ENCODE measurements at regions not wholly inside any gene's neighbourhood (a gene's known extent, or its start where the extent isn't known, plus 50 kb on each side); places are given as distances from the start of the nearest gene placed in this dataset.

DNA sequence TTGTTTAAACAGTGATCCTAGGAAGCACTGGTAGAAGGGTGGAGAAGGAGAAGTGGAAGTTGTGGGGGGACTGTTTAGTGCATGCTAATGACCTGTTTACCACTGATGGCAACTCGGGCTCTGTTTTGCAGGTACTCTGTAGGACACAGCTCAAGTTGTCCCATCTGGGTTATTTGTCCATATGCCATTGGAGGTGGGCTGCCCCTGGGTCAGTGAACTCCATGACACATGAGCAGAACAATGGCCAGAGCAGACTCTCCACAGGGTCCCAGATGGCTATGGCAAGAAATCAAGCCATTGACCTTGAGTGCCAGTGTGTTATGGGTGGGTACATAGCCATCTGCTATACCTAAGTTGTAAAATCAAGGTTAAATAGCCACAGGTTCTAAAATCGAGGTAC lies 175.9 kb downstream of the GAS1 start (continued):
- TF ChIP-seq, protein P1, sequence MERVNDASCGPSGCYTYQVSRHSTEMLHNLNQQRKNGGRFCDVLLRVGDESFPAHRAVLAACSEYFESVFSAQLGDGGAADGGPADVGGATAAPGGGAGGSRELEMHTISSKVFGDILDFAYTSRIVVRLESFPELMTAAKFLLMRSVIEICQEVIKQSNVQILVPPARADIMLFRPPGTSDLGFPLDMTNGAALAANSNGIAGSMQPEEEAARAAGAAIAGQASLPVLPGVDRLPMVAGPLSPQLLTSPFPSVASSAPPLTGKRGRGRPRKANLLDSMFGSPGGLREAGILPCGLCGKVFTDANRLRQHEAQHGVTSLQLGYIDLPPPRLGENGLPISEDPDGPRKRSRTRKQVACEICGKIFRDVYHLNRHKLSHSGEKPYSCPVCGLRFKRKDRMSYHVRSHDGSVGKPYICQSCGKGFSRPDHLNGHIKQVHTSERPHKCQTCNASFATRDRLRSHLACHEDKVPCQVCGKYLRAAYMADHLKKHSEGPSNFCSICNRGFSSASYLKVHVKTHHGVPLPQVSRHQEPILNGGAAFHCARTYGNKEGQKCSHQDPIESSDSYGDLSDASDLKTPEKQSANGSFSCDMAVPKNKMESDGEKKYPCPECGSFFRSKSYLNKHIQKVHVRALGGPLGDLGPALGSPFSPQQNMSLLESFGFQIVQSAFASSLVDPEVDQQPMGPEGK (CRISPR knock-in tag; IDR thresholded peaks at IDR 0.05; ENCODE audit: borderline replicate concordance) = no peak
- TF ChIP-seq ZNF565 (CRISPR knock-in tag; conservative IDR thresholded peaks at IDR 0.05; ENCODE audit: low read depth) (no peak), ARNTL (CRISPR knock-in tag; IDR thresholded peaks at IDR 0.05; ENCODE audit: borderline replicate concordance, low read depth) (no peak), ZNF8 (CRISPR knock-in tag; IDR thresholded peaks at IDR 0.05) (no peak), ESRRG (CRISPR knock-in tag; IDR thresholded peaks at IDR 0.05) (no peak), ZNF70 (CRISPR knock-in tag; IDR thresholded peaks at IDR 0.05) (no peak), RARB (CRISPR knock-in tag; IDR thresholded peaks at IDR 0.05) (no peak)

DNA sequence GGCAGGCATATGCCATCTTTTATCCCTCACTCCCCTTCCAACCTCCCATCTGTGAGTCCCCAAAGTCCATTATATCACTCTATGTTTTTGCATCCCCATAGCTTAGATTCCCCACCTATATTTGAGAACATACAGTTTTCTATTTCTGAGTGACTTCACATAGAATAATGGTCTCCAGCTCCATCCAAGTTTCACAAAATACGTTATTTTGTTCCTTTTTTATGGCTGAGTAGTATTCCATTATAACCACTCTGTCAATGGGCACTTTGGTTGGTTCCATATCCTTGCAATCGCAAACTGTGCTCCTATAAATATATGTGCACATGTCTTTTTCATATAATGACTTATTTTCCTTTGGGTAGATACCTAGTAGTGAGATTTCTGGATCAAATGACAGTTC lies 178.6 kb downstream of the GAS1 start:
- no peak for TF ChIP-seq SNAI2 (CRISPR knock-in tag; IDR thresholded peaks at IDR 0.05)
- TF ChIP-seq RARB (CRISPR knock-in tag; IDR thresholded peaks at IDR 0.05) = no peak
- TF ChIP-seq PPARA (CRISPR knock-in tag; IDR thresholded peaks at IDR 0.05; ENCODE audit: borderline replicate concordance) = no peak
- TF ChIP-seq ZFP3 (CRISPR knock-in tag; IDR thresholded peaks at IDR 0.05) = no peak
- TF ChIP-seq GLIS3 (CRISPR knock-in tag; IDR thresholded peaks at IDR 0.05) = no peak
- TF ChIP-seq TCF4 (CRISPR knock-in tag; IDR thresholded peaks at IDR 0.05; ENCODE audit: borderline replicate concordance) = no peak
- no peak for TF ChIP-seq ZNF8 (CRISPR knock-in tag; IDR thresholded peaks at IDR 0.05)
- no peak for TF ChIP-seq ZNF70 (CRISPR knock-in tag; IDR thresholded peaks at IDR 0.05)
- no peak for TF ChIP-seq ZC3H10 (CRISPR knock-in tag; IDR thresholded peaks at IDR 0.05)
- TF ChIP-seq TOX (CRISPR knock-in tag; IDR thresholded peaks at IDR 0.05; ENCODE audit: borderline replicate concordance) = no peak
- no peak for TF ChIP-seq ZNF565 (CRISPR knock-in tag; conservative IDR thresholded peaks at IDR 0.05; ENCODE audit: low read depth)
- no peak for ATAC-seq

DNA sequence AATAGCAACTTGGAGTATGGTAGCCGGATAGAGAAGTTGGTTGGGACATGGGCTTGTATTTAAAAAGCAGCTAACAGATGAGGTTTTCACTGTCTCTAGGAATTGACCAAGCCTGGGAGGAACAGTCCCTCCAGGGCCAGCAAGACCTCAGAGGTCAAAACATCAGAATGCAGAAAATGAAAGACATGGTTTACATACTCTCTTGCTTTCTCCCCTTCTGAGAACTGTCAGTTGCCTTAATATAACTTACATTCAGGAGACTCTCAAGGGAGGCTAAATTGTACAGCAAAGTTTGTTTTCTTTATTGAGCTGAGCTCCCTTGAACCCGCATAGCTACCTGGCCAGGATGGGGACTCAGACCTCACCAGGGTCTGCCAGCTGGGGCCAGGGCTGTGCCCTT lies 179.3 kb downstream of the GAS1 start:
- TF ChIP-seq GLIS3 (CRISPR knock-in tag; IDR thresholded peaks at IDR 0.05) (no peak), ARNTL (CRISPR knock-in tag; IDR thresholded peaks at IDR 0.05; ENCODE audit: borderline replicate concordance, low read depth) (no peak), ZFP30 (CRISPR knock-in tag; IDR thresholded peaks at IDR 0.05) (no peak), TOX (CRISPR knock-in tag; IDR thresholded peaks at IDR 0.05; ENCODE audit: borderline replicate concordance) (no peak), ZNF8 (CRISPR knock-in tag; IDR thresholded peaks at IDR 0.05) (no peak), RARB (CRISPR knock-in tag; IDR thresholded peaks at IDR 0.05) (no peak), ESRRG (CRISPR knock-in tag; IDR thresholded peaks at IDR 0.05) (no peak), PPARA (CRISPR knock-in tag; IDR thresholded peaks at IDR 0.05; ENCODE audit: borderline replicate concordance) (no peak), TCF4 (CRISPR knock-in tag; IDR thresholded peaks at IDR 0.05; ENCODE audit: borderline replicate concordance) (no peak), ZNF565 (CRISPR knock-in tag; conservative IDR thresholded peaks at IDR 0.05; ENCODE audit: low read depth) (no peak), ISL1 (CRISPR knock-in tag; IDR thresholded peaks at IDR 0.05) (no peak), BACH2 (CRISPR knock-in tag; IDR thresholded peaks at IDR 0.05; ENCODE audit: borderline replicate concordance) (no peak)
- TF ChIP-seq, protein P2, sequence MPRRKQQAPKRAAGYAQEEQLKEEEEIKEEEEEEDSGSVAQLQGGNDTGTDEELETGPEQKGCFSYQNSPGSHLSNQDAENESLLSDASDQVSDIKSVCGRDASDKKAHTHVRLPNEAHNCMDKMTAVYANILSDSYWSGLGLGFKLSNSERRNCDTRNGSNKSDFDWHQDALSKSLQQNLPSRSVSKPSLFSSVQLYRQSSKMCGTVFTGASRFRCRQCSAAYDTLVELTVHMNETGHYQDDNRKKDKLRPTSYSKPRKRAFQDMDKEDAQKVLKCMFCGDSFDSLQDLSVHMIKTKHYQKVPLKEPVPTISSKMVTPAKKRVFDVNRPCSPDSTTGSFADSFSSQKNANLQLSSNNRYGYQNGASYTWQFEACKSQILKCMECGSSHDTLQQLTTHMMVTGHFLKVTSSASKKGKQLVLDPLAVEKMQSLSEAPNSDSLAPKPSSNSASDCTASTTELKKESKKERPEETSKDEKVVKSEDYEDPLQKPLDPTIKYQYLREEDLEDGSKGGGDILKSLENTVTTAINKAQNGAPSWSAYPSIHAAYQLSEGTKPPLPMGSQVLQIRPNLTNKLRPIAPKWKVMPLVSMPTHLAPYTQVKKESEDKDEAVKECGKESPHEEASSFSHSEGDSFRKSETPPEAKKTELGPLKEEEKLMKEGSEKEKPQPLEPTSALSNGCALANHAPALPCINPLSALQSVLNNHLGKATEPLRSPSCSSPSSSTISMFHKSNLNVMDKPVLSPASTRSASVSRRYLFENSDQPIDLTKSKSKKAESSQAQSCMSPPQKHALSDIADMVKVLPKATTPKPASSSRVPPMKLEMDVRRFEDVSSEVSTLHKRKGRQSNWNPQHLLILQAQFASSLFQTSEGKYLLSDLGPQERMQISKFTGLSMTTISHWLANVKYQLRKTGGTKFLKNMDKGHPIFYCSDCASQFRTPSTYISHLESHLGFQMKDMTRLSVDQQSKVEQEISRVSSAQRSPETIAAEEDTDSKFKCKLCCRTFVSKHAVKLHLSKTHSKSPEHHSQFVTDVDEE (CRISPR knock-in tag; IDR thresholded peaks at IDR 0.05) = no peak
- TF ChIP-seq, protein P3, sequence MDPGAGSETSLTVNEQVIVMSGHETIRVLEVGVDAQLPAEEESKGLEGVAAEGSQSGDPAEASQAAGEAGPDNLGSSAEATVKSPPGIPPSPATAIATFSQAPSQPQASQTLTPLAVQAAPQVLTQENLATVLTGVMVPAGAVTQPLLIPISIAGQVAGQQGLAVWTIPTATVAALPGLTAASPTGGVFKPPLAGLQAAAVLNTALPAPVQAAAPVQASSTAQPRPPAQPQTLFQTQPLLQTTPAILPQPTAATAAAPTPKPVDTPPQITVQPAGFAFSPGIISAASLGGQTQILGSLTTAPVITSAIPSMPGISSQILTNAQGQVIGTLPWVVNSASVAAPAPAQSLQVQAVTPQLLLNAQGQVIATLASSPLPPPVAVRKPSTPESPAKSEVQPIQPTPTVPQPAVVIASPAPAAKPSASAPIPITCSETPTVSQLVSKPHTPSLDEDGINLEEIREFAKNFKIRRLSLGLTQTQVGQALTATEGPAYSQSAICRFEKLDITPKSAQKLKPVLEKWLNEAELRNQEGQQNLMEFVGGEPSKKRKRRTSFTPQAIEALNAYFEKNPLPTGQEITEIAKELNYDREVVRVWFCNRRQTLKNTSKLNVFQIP (CRISPR knock-in tag; IDR thresholded peaks at IDR 0.05; ENCODE audit: borderline replicate concordance, low read depth) = no peak
- TF ChIP-seq, protein P4, sequence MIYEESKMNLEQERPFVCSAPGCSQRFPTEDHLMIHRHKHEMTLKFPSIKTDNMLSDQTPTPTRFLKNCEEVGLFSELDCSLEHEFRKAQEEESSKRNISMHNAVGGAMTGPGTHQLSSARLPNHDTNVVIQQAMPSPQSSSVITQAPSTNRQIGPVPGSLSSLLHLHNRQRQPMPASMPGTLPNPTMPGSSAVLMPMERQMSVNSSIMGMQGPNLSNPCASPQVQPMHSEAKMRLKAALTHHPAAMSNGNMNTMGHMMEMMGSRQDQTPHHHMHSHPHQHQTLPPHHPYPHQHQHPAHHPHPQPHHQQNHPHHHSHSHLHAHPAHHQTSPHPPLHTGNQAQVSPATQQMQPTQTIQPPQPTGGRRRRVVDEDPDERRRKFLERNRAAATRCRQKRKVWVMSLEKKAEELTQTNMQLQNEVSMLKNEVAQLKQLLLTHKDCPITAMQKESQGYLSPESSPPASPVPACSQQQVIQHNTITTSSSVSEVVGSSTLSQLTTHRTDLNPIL (CRISPR knock-in tag; IDR thresholded peaks at IDR 0.05; ENCODE audit: low read depth) = no peak
- TF ChIP-seq, protein P1 (CRISPR knock-in tag; IDR thresholded peaks at IDR 0.05; ENCODE audit: borderline replicate concordance) = no peak
- ATAC-seq = no peak
